CD4-positive, alpha-beta T cell treated with Interleukin-15 for 1 hour (primary cell): ENCODE measurements at regions not wholly inside any gene's neighbourhood (a gene's known extent, or its start where the extent isn't known, plus 50 kb on each side); places are given as distances from the start of the nearest gene placed in this dataset.

ENCODE experiments used
- DNase-seq: peaks from one replicate; pipeline ENCODE4 v3.0.0-alpha.2; 2020

GRCh38 chr9:80883426-80883825, 805.9 kb downstream of the TLE1 start:
- DNase-seq = no peak

- no peak for DNase-seq
Observed at GRCh38 chr9:80881940-80882339, 807.4 kb downstream of the TLE1 start.

- DNase-seq = no peak
Observed at GRCh38 chr9:80881320-80881719, 808.0 kb downstream of the TLE1 start.

GRCh38 chr9:80878556-80878955, 810.8 kb downstream of the TLE1 start:
- no peak for DNase-seq

- DNase-seq = no peak
Observed at GRCh38 chr9:80875947-80876346, 813.4 kb downstream of the TLE1 start.

- DNase-seq = no peak
Observed at GRCh38 chr9:80874276-80874675, 815.1 kb downstream of the TLE1 start.

- no peak for DNase-seq
Observed at GRCh38 chr9:80873861-80874260, 815.5 kb downstream of the TLE1 start.

- DNase-seq = no peak
Observed at GRCh38 chr9:80871596-80871995, 817.8 kb downstream of the TLE1 start.

GRCh38 chr9:80867731-80868130, 821.6 kb downstream of the TLE1 start:
- no peak for DNase-seq

GRCh38 chr9:80866576-80867227, 822.6 kb downstream of the TLE1 start:
- no peak for DNase-seq

GRCh38 chr9:80866121-80866520, 823.2 kb downstream of the TLE1 start:
- DNase-seq = no peak

GRCh38 chr9:80843028-80843427, 846.3 kb downstream of the TLE1 start:
- no peak for DNase-seq

- DNase-seq = no peak
Observed at GRCh38 chr9:80842389-80842788, 847.0 kb downstream of the TLE1 start.

- DNase-seq = no peak
Observed at GRCh38 chr9:80841888-80842287, 847.5 kb downstream of the TLE1 start.

- no peak for DNase-seq
Observed at GRCh38 chr9:80839821-80840675, 849.3 kb downstream of the TLE1 start.

GRCh38 chr9:80836013-80836412, 853.3 kb downstream of the TLE1 start:
- DNase-seq = no peak

- no peak for DNase-seq
Observed at GRCh38 chr9:80831751-80832150, 857.6 kb downstream of the TLE1 start.

GRCh38 chr9:80811656-80812055, 877.7 kb downstream of the TLE1 start:
- DNase-seq = no peak

GRCh38 chr9:80811003-80811402, 878.3 kb downstream of the TLE1 start:
- DNase-seq = no peak

- DNase-seq = no peak
Observed at GRCh38 chr9:80806671-80807070, 882.7 kb downstream of the TLE1 start.

GRCh38 chr9:80804873-80805272, 884.5 kb downstream of the TLE1 start:
- DNase-seq = no peak

- no peak for DNase-seq
Observed at GRCh38 chr9:80797831-80798688, 891.3 kb downstream of the TLE1 start.

- DNase-seq = no peak
Observed at GRCh38 chr9:80797101-80797829, 892.1 kb downstream of the TLE1 start.
